WTC11 (cell line): ENCODE measurements at regions not wholly inside any gene's neighbourhood (a gene's known extent, or its start where the extent isn't known, plus 50 kb on each side); places are given as distances from the start of the nearest gene placed in this dataset.

ENCODE experiments used
- ATAC-seq: fragments of 200-7000 bp; cut with Tn5 transposase; 2 replicates; pipeline ENCODE4 v1.10.0; 2021; ENCODE audit warnings: mild to moderate bottlenecking, moderate library complexity
- CTCF ChIA-PET: fragments of 300-600 bp; sonication (Branson Sonifier 250); formaldehyde crosslinking; loops from one replicate; lab custom pipeline; 2021; ENCODE audit warnings: antibody characterized with exemption; lab: Charles Lee
- POLR2A ChIA-PET: fragments of 350-600 bp; sonication (Branson Sonifier 250); formaldehyde crosslinking; loops from one replicate; lab custom pipeline; 2021; ENCODE audit warnings: antibody characterized with exemption; lab: Charles Lee
- DNase-seq: peaks from one replicate; pipeline ENCODE4 v3.0.0; 2021; ENCODE audit warnings: low spot score
- H3K27ac Mint-ChIP-seq: 2 replicates; pipeline ENCODE4 v1.8.0; 2021; ENCODE audit warnings: mixed read lengths
- H3K27me3 Mint-ChIP-seq: 2 replicates; pipeline ENCODE4 v1.8.0; 2021; ENCODE audit warnings: low read depth, mild to moderate bottlenecking, moderate library complexity, mixed read lengths
- H3K36me3 Mint-ChIP-seq: 2 replicates; pipeline ENCODE4 v1.8.0; 2021; ENCODE audit warnings: mixed read lengths
- H3K4me1 Mint-ChIP-seq: 2 replicates; pipeline ENCODE4 v1.8.0; 2022; ENCODE audit warnings: mixed read lengths
- H3K4me3 Mint-ChIP-seq: 2 replicates; pipeline ENCODE4 v1.8.0; 2021; ENCODE audit warnings: mild to moderate bottlenecking, moderate library complexity, mixed read lengths
- H3K9me3 Mint-ChIP-seq: 2 replicates; pipeline ENCODE4 v1.8.0; 2021; ENCODE audit warnings: mixed read lengths
- AR ChIP-seq: fragments of 250-450 bp; sonication (Bioruptor Pico); IDR thresholded peaks from 2 replicates; pipeline ENCODE4 v1.9.0; 2021; ENCODE audit warnings: mild to moderate bottlenecking
- ATF1 ChIP-seq: sonication (generic); formaldehyde crosslinking; IDR thresholded peaks from 2 replicates; pipeline ENCODE4 v1.8.1; 2023; ENCODE audit warnings: mild to moderate bottlenecking, moderate library complexity, missing genetic modification reagents
- CREB1 ChIP-seq: sonication (generic); formaldehyde crosslinking; IDR thresholded peaks from 2 replicates; pipeline ENCODE4 v1.8.0; 2023; ENCODE audit warnings: mild to moderate bottlenecking, missing genetic modification reagents
- E2F5 ChIP-seq: sonication (generic); formaldehyde crosslinking; IDR thresholded peaks from 2 replicates; pipeline ENCODE4 v1.8.1; 2022; ENCODE audit warnings: mild to moderate bottlenecking, moderate library complexity, missing genetic modification reagents
- FOXJ3 ChIP-seq: sonication (generic); formaldehyde crosslinking; IDR thresholded peaks from 2 replicates; pipeline ENCODE4 v1.9.0; 2021; ENCODE audit warnings: missing genetic modification reagents, mild to moderate bottlenecking, borderline replicate concordance
- FOXP1 ChIP-seq: sonication (generic); formaldehyde crosslinking; IDR thresholded peaks from 2 replicates; pipeline ENCODE4 v1.8.0; 2022; ENCODE audit warnings: missing genetic modification reagents, mild to moderate bottlenecking, moderate library complexity, borderline replicate concordance
- FOXP4 ChIP-seq: sonication (generic); formaldehyde crosslinking; IDR thresholded peaks from 2 replicates; pipeline ENCODE4 v1.8.0; 2022; ENCODE audit warnings: mild to moderate bottlenecking, missing genetic modification reagents
- JUN ChIP-seq: sonication (generic); formaldehyde crosslinking; IDR thresholded peaks from 2 replicates; pipeline ENCODE4 v1.8.0; 2023; ENCODE audit warnings: mild to moderate bottlenecking, missing genetic modification reagents
- KAT7 ChIP-seq: sonication (generic); formaldehyde crosslinking; IDR thresholded peaks from 2 replicates; pipeline ENCODE4 v1.8.1; 2023; ENCODE audit warnings: missing genetic modification reagents, mild to moderate bottlenecking, borderline replicate concordance
- MLX ChIP-seq: sonication (generic); formaldehyde crosslinking; IDR thresholded peaks from 2 replicates; pipeline ENCODE4 v1.8.1; 2023; ENCODE audit warnings: mild to moderate bottlenecking, missing genetic modification reagents, moderate library complexity
- NFYB ChIP-seq: sonication (generic); formaldehyde crosslinking; conservative IDR thresholded peaks from 2 replicates; pipeline ENCODE4 v1.8.0; 2022; ENCODE audit warnings: low read depth, missing genetic modification reagents
- NR1H2 ChIP-seq: sonication (generic); formaldehyde crosslinking; IDR thresholded peaks from 2 replicates; pipeline ENCODE4 v1.9.0; 2021; ENCODE audit warnings: mild to moderate bottlenecking, moderate library complexity, missing genetic modification reagents
- NR2C2 ChIP-seq: sonication (generic); formaldehyde crosslinking; IDR thresholded peaks from 2 replicates; pipeline ENCODE4 v1.8.0; 2022; ENCODE audit warnings: mild to moderate bottlenecking, missing genetic modification reagents
- PRRX2 ChIP-seq: fragments of 250-450 bp; sonication (Bioruptor Pico); IDR thresholded peaks from 2 replicates; pipeline ENCODE4 v1.8.0; 2021; ENCODE audit warnings: mild to moderate bottlenecking
- SMAD4 ChIP-seq: sonication (generic); formaldehyde crosslinking; IDR thresholded peaks from 2 replicates; pipeline ENCODE4 v1.8.0; 2022; ENCODE audit warnings: mild to moderate bottlenecking, missing genetic modification reagents
- SOX15 ChIP-seq: fragments of 250-450 bp; sonication (Bioruptor Pico); IDR thresholded peaks from 2 replicates; pipeline ENCODE4 v1.9.0; 2021; ENCODE audit warnings: mild to moderate bottlenecking
- TP53 ChIP-seq: sonication (generic); formaldehyde crosslinking; IDR thresholded peaks from 2 replicates; pipeline ENCODE4 v1.8.1; 2023; ENCODE audit warnings: mild to moderate bottlenecking, missing genetic modification reagents
- ZBTB21 ChIP-seq: sonication (generic); formaldehyde crosslinking; IDR thresholded peaks from 2 replicates; pipeline ENCODE4 v1.8.1; 2023; ENCODE audit warnings: mild to moderate bottlenecking, missing genetic modification reagents, borderline replicate concordance
- ZNF232 ChIP-seq: sonication (generic); formaldehyde crosslinking; IDR thresholded peaks from 2 replicates; pipeline ENCODE4 v1.8.0; 2022; ENCODE audit warnings: mild to moderate bottlenecking, missing genetic modification reagents
- ZNF425 ChIP-seq: fragments of 250-450 bp; sonication (Bioruptor Pico); conservative IDR thresholded peaks from 2 replicates; pipeline ENCODE4 v1.9.0; 2021; ENCODE audit warnings: mild to moderate bottlenecking
- ZSCAN18 ChIP-seq: fragments of 250-450 bp; sonication (Bioruptor Pico); IDR thresholded peaks from 2 replicates; pipeline ENCODE4 v2.1.2; 2022; ENCODE audit warnings: mild to moderate bottlenecking, moderate library complexity

- TF ChIP-seq E2F5 (no peak), ZSCAN18 (CRISPR knock-in tag) (no peak)
Measured at GRCh38 chr5:113683211-113683610, 169.7 kb downstream of the YTHDC2 start (continued).

- POLR2A ChIA-PET, result interaction anchor here (0.6 kb wide), 1 partner anchor 1414 kb away, joined by 4 read pairs; no protein-coding TSS in a partner anchor
- no peak for DNase-seq
- CTCF ChIA-PET, result no interaction called here
Measured at GRCh38 chr5:113686599-113686998, 173.1 kb downstream of the YTHDC2 start.

More at GRCh38 chr5:113686599-113686998, 173.1 kb downstream of the YTHDC2 start:
- Mint-ChIP-seq H3K27ac (no peak overlapping the region), H3K36me3 (no peaks in the 10 kb centered on the region), H3K27me3 (no peaks in the 10 kb centered on the region), H3K9me3 (no peaks in the 10 kb centered on the region)
- TF ChIP-seq SOX15 (CRISPR knock-in tag) (no peak), AR (CRISPR knock-in tag) (no peak), ZBTB21 (CRISPR knock-in tag) (no peak), TP53 (no peak), FOXJ3 (no peak), MLX (CRISPR knock-in tag) (no peak), FOXP1 (no peak), ATF1 (CRISPR knock-in tag) (no peak), NR1H2 (no peak), ZNF232 (CRISPR knock-in tag) (no peak), PRRX2 (no peak), JUN (no peak), CREB1 (CRISPR knock-in tag) (no peak), NFYB (no peak), ZSCAN18 (CRISPR knock-in tag) (no peak), ZNF425 (CRISPR knock-in tag) (no peak), NR2C2 (no peak), FOXP4 (CRISPR knock-in tag) (no peak), SMAD4 (CRISPR knock-in tag) (no peak), KAT7 (CRISPR knock-in tag) (no peak)
- TF ChIP-seq, all 79 proteins: peak for 0
- H3K4me3 Mint-ChIP-seq, result no peak overlapping the region
- peaks cover 16% of the 10 kb centered on the region for H3K4me1 Mint-ChIP-seq
- no peak for ATAC-seq
